HG02571 (cell line): ENCODE measurements at regions not wholly inside any gene's neighbourhood (a gene's known extent, or its start where the extent isn't known, plus 50 kb on each side); places are given as distances from the start of the nearest gene placed in this dataset.
"Not testable (repeated sequence)": the region's sequence is repeated elsewhere in the genome, so short reads cannot be mapped to it uniquely, and the experiment has no call there.

Experiments
- ATAC-seq: cut with Tn5 transposase; IDR thresholded peaks from one replicate; pipeline ENCODE4 v1.9.1; 2021; ENCODE audit warnings: mild to moderate bottlenecking, moderate library complexity; ENCODE audit not compliant: unreplicated experiment

GRCh38 chr2:47964277-47964676 lies 58.0 kb upstream of the FBXO11 start:
- ATAC-seq = no peak

GRCh38 chr2:47964722-47965434 lies 58.6 kb upstream of the FBXO11 start:
- ATAC-seq = no peak

- ATAC-seq = not testable (repeated sequence)
These were observed 70.4 kb upstream of the FBXO11 start for GRCh38 chr2:47976728-47977127.

- ATAC-seq = no peak
These were observed 77.7 kb upstream of the FBXO11 start for GRCh38 chr2:47984041-47984440.

GRCh38 chr2:47990503-47990902 lies 84.2 kb upstream of the FBXO11 start:
- ATAC-seq = no peak

GRCh38 chr2:47992671-47993070 lies 86.4 kb upstream of the FBXO11 start:
- no peak for ATAC-seq

GRCh38 chr2:47996808-47997207 lies 90.5 kb upstream of the FBXO11 start:
- ATAC-seq = no peak

GRCh38 chr2:47999512-47999911 lies 93.2 kb upstream of the FBXO11 start:
- no peak for ATAC-seq

- ATAC-seq = no peak
These were observed 95.2 kb upstream of the FBXO11 start for GRCh38 chr2:48001498-48001897.

GRCh38 chr2:48006094-48006493 lies 99.8 kb upstream of the FBXO11 start:
- no peak for ATAC-seq

- no peak for ATAC-seq
These were observed 101.5 kb upstream of the FBXO11 start for GRCh38 chr2:48007699-48008268.

GRCh38 chr2:48009256-48009655 lies 103.0 kb upstream of the FBXO11 start:
- ATAC-seq = no peak

GRCh38 chr2:48015421-48015820 lies 109.1 kb upstream of the FBXO11 start:
- ATAC-seq = no peak

GRCh38 chr2:48016225-48017019 lies 110.1 kb upstream of the FBXO11 start:
- ATAC-seq = no peak

GRCh38 chr2:48017136-48017535 lies 110.8 kb upstream of the FBXO11 start:
- ATAC-seq = no peak

GRCh38 chr2:48018480-48018879 lies 112.2 kb upstream of the FBXO11 start:
- no peak for ATAC-seq

GRCh38 chr2:48026865-48027264 lies 120.6 kb upstream of the FBXO11 start:
- ATAC-seq = no peak

- no peak for ATAC-seq
These were observed 126.5 kb upstream of the FBXO11 start for GRCh38 chr2:48032765-48033164.

GRCh38 chr2:48034295-48034694 lies 128.0 kb upstream of the FBXO11 start:
- no peak for ATAC-seq

- no peak for ATAC-seq
These were observed 130.0 kb upstream of the FBXO11 start for GRCh38 chr2:48036312-48036711.

GRCh38 chr2:48039209-48039990 lies 133.1 kb upstream of the FBXO11 start:
- ATAC-seq = no peak
